ENCODE measurements at regions not wholly inside any gene's neighbourhood (a gene's known extent, or its start where the extent isn't known, plus 50 kb on each side); places are given as distances from the start of the nearest gene placed in this dataset.

DNA sequence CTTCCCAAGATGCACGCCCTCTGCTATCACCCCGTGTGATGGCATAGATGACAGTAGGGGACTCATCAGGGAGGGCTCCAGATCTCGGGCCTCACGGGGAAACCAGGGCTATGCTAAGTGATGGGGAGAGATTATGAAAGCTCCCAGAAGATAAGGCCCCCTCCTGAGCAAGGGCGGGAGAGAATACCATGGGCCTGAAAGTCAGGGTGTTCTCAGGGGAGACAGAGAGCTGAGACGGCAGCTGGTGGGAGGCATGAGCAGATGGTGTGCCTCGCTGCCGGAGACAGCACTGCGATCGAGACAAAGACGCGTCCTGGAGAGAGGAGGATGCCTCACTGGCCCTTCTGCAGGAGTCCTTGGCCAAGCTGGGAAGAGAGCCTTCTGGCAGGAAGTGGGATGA, 106.5 kb upstream of the ADPGK start:
- no peak for DNase-seq (ENCODE audit: low spot score)
- H3K27me3 ChIP-seq, result no peaks in the 10 kb centered on the region
- 72% methylated on average over 12 of the region's 12 CpGs for WGBS (ENCODE audit: low lambda C conversion rate, missing lambda C conversion rate)
- no peak overlapping the region for H3K4me2 ChIP-seq
- H3K27ac ChIP-seq, result no peak overlapping the region
- H3K36me3 ChIP-seq (replicated peaks; ENCODE audit: insufficient read depth, low read depth), result no peaks in the 10 kb centered on the region
- H3K4me3 ChIP-seq, result no peak overlapping the region
- no peaks in the 10 kb centered on the region for H3K9me2 ChIP-seq (replicated peaks; ENCODE audit: insufficient read depth)
- no peaks in the 10 kb centered on the region for H4K20me1 ChIP-seq (ENCODE audit: insufficient read depth, poor library complexity, severe bottlenecking)
- no peaks in the 10 kb centered on the region for H3K4me1 ChIP-seq (ENCODE audit: insufficient read depth)
- no peak for TF ChIP-seq EZH2 (IDR thresholded peaks at IDR 0.05; ENCODE audit: borderline replicate concordance)
- TF ChIP-seq, protein P1, sequence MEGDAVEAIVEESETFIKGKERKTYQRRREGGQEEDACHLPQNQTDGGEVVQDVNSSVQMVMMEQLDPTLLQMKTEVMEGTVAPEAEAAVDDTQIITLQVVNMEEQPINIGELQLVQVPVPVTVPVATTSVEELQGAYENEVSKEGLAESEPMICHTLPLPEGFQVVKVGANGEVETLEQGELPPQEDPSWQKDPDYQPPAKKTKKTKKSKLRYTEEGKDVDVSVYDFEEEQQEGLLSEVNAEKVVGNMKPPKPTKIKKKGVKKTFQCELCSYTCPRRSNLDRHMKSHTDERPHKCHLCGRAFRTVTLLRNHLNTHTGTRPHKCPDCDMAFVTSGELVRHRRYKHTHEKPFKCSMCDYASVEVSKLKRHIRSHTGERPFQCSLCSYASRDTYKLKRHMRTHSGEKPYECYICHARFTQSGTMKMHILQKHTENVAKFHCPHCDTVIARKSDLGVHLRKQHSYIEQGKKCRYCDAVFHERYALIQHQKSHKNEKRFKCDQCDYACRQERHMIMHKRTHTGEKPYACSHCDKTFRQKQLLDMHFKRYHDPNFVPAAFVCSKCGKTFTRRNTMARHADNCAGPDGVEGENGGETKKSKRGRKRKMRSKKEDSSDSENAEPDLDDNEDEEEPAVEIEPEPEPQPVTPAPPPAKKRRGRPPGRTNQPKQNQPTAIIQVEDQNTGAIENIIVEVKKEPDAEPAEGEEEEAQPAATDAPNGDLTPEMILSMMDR (IDR thresholded peaks at IDR 0.05; ENCODE audit: poor library complexity), result no peak
- no peak for TF ChIP-seq EZH2phosphoT487 (IDR thresholded peaks at IDR 0.05; ENCODE audit: low read depth, severe bottlenecking, unreplicated experiment)
- H3K79me2 ChIP-seq, result no peaks in the 10 kb centered on the region
- H2AFZ ChIP-seq, result no peak overlapping the region
- H3K9me3 ChIP-seq (ENCODE audit: low read depth), result no peaks in the 10 kb centered on the region

DNA sequence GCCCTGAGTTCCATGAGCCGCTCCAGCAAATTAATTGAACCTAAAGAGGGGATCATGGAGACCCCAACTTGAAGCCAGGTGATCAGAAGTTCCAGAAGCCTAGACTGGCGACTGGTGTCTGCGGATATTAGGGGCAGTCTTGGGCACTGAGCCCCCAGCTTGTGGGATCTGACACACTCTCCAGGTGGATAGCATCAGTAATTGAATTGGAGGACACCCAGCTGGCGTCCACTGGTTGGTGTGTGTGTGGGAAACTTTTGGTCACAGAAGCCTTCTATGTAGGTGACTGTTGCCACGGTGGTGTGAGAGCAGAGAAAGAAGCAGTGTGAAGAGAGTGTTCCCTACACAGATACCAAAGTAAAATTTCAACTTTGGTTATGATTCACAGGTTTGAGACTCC, 106.0 kb upstream of the ADPGK start:
- Histone ChIP-seq H3K27ac (no peak overlapping the region), H3K4me1 (ENCODE audit: insufficient read depth) (no peaks in the 10 kb centered on the region), H3K36me3 (replicated peaks; ENCODE audit: insufficient read depth, low read depth) (no peaks in the 10 kb centered on the region), H3K79me2 (no peaks in the 10 kb centered on the region), H2AFZ (no peak overlapping the region), H3K4me2 (no peak overlapping the region), H4K20me1 (ENCODE audit: insufficient read depth, poor library complexity, severe bottlenecking) (no peaks in the 10 kb centered on the region), H3K9me3 (ENCODE audit: low read depth) (no peaks in the 10 kb centered on the region), H3K4me3 (no peak overlapping the region), H3K27me3 (no peaks in the 10 kb centered on the region), H3K9me2 (replicated peaks; ENCODE audit: insufficient read depth) (no peaks in the 10 kb centered on the region)
- DNase-seq (ENCODE audit: low spot score), result no peak
- TF ChIP-seq EZH2phosphoT487 (IDR thresholded peaks at IDR 0.05; ENCODE audit: low read depth, severe bottlenecking, unreplicated experiment) (no peak), EZH2 (IDR thresholded peaks at IDR 0.05; ENCODE audit: borderline replicate concordance) (no peak)
- TF ChIP-seq, protein P1 (IDR thresholded peaks at IDR 0.05; ENCODE audit: poor library complexity), result no peak
- WGBS (ENCODE audit: low lambda C conversion rate, missing lambda C conversion rate), result 86% methylated on average over 5 of the region's 5 CpGs

DNA sequence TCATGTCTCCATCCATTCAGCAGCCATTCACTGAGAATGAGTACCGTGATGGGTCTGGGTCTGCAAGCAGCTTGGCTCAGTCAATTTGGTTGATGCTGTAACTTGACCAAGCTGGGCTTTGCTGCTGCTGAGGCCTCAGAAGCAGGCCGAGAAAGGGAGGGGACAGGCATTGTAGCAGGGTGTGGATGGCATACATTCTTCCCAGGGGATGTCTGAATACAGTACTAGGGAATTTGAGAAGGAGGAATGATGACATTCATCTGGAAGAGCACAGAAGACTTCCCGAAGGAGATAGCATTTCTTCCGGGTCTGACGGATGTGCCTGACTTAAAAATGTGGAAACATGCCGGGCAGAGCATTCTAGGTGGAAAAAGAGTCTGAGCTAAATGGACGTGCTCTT, 105.3 kb upstream of the ADPGK start:
- no peaks in the 10 kb centered on the region for H3K27me3 ChIP-seq
- H2AFZ ChIP-seq, result no peak overlapping the region
- DNase-seq (ENCODE audit: low spot score), result no peak
- no peaks in the 10 kb centered on the region for H3K79me2 ChIP-seq
- no peaks in the 10 kb centered on the region for H3K36me3 ChIP-seq (replicated peaks; ENCODE audit: insufficient read depth, low read depth)
- H3K4me1 ChIP-seq (ENCODE audit: insufficient read depth), result no peaks in the 10 kb centered on the region
- H3K9me3 ChIP-seq (ENCODE audit: low read depth), result no peaks in the 10 kb centered on the region
- no peaks in the 10 kb centered on the region for H4K20me1 ChIP-seq (ENCODE audit: insufficient read depth, poor library complexity, severe bottlenecking)
- WGBS (ENCODE audit: low lambda C conversion rate, missing lambda C conversion rate), result 88% methylated on average over 7 of the region's 7 CpGs
- no peaks in the 10 kb centered on the region for H3K9me2 ChIP-seq (replicated peaks; ENCODE audit: insufficient read depth)
- H3K4me3 ChIP-seq, result no peak overlapping the region
- TF ChIP-seq EZH2 (IDR thresholded peaks at IDR 0.05; ENCODE audit: borderline replicate concordance) (no peak), EZH2phosphoT487 (IDR thresholded peaks at IDR 0.05; ENCODE audit: low read depth, severe bottlenecking, unreplicated experiment) (no peak)
- TF ChIP-seq, protein P1 (IDR thresholded peaks at IDR 0.05; ENCODE audit: poor library complexity), result no peak
- H3K4me2 ChIP-seq, result no peak overlapping the region
- H3K27ac ChIP-seq, result no peak overlapping the region

DNA sequence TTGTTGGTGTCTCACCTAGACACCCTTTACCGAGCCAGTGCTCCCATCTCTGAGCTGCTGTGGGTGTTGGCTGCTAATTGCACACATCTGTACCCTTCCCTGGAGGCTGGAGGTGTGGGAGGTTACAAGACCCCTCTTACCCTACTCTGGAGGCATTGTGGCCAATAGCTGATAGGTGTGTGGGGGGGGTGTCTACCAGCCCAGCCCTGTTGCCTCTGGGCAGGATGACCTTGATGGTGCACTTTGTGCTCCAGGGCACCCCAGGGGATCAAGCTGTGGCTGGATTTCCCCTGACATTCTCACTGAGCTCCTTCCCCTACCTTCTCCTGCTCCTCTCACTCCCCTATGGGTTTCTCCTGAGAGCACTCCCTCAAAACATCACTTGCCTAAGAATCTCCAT, 104.7 kb upstream of the ADPGK start:
- no peaks in the 10 kb centered on the region for H3K27me3 ChIP-seq

More for the DNA sequence above, 104.7 kb upstream of the ADPGK start:
- H2AFZ ChIP-seq, result no peak overlapping the region
- H3K27ac ChIP-seq, result no peak overlapping the region
- H3K79me2 ChIP-seq, result no peaks in the 10 kb centered on the region
- H3K4me3 ChIP-seq, result no peak overlapping the region
- H3K9me2 ChIP-seq (replicated peaks; ENCODE audit: insufficient read depth), result no peaks in the 10 kb centered on the region
- H4K20me1 ChIP-seq (ENCODE audit: insufficient read depth, poor library complexity, severe bottlenecking), result no peaks in the 10 kb centered on the region
- TF ChIP-seq, protein P1 (IDR thresholded peaks at IDR 0.05; ENCODE audit: poor library complexity), result no peak
- no peak for TF ChIP-seq EZH2 (IDR thresholded peaks at IDR 0.05; ENCODE audit: borderline replicate concordance)
- H3K4me1 ChIP-seq (ENCODE audit: insufficient read depth), result no peaks in the 10 kb centered on the region
- DNase-seq (ENCODE audit: low spot score), result no peak
- no peaks in the 10 kb centered on the region for H3K9me3 ChIP-seq (ENCODE audit: low read depth)
- H3K4me2 ChIP-seq, result no peak overlapping the region
- 90% methylated on average over 1 of the region's 1 CpG for WGBS (ENCODE audit: low lambda C conversion rate, missing lambda C conversion rate)
- H3K36me3 ChIP-seq (replicated peaks; ENCODE audit: insufficient read depth, low read depth), result no peaks in the 10 kb centered on the region

Measured in hepatocyte (in vitro differentiated cells).